K562 (cell line): ENCODE measurements at regions not wholly inside any gene's neighbourhood (a gene's known extent, or its start where the extent isn't known, plus 50 kb on each side); places are given as distances from the start of the nearest gene placed in this dataset.

Source experiments
- ATAC-seq: fragments of 200-7000 bp; cut with Tn5 transposase; 3 replicates; pipeline ENCODE4 v1.9.1; 2020; ENCODE audit warnings: moderate library complexity
- BruUV-seq: library from RNA; stranded (reverse); fragments of 400-500 nt; replicated peaks from 2 replicates; lab custom pipeline; 2021; lab: Mats Ljungman, UMichigan
- CTCF ChIA-PET: fragments of 300-600 bp; formaldehyde crosslinking; extraction: SDS; loops from one replicate; lab custom pipeline; 2021; ENCODE audit warnings: low intra/inter-chr PET ratio; lab: Yijun Ruan, JAX
- POLR2A ChIA-PET: fragments of 300-600, 350-650 bp; sonication (Branson Sonifier 250); formaldehyde crosslinking; extraction: SDS; loops from one replicate; lab custom pipeline; 2021; ENCODE audit warnings: antibody characterized with exemption, inconsistent platforms; lab: Yijun Ruan, JAX
- DNase-seq, 4 experiments: peaks; one replicate each; pipeline versions ENCODE4 v3.0.0 to v3.0.0-alpha.2; 2011 to 2018; ENCODE audit warnings: low spot score in 3 of 4, mixed read lengths in 3 of 4; ENCODE audit errors: extremely low read depth in 1 of 4
- FAIRE-seq: peaks from 2 replicates; lab custom pipeline; 2011; peaks lifted over from hg19 to GRCh38; lab: Jason Lieb, UNC
- H2AFZ ChIP-seq: 2 replicates; pipeline ENCODE4 v1.6.0; 2011; ENCODE audit warnings: low read depth, low read length, control low read depth, inconsistent platforms
- H3K27ac ChIP-seq: fragments of 200-600 bp; 3 replicates; pipeline ENCODE4 v1.8.0; 2011; ENCODE audit warnings: low read depth, mild to moderate bottlenecking, control low read depth, inconsistent platforms, low read length, moderate library complexity, mixed read lengths; ENCODE audit errors: extremely low read depth
- H3K27me3 ChIP-seq, 2 experiments: fragments of 300-600 bp in 1 of 2; 2 replicates in 1 of 2; 3 replicates in 1 of 2; pipeline versions ENCODE4 v1.6.0 to v1.8.0; 2011; ENCODE audit warnings: inconsistent platforms in 2 of 2, low read length in 2 of 2, mild to moderate bottlenecking in 1 of 2, mixed read lengths in 1 of 2, moderate library complexity in 1 of 2; ENCODE audit not compliant: control insufficient read depth in 2 of 2, insufficient read depth in 2 of 2
- H3K36me3 ChIP-seq: fragments of 300-600 bp; 3 replicates; pipeline ENCODE4 v1.8.0; 2011; ENCODE audit warnings: mild to moderate bottlenecking, low read length, inconsistent platforms; ENCODE audit not compliant: control insufficient read depth, insufficient read depth
- H3K4me1 ChIP-seq, 2 experiments: fragments of 200-600 bp in 1 of 2; replicated peaks in 1 of 2; 2 replicates in 1 of 2; 3 replicates in 1 of 2; pipeline versions ENCODE4 v1.5.1 to v1.8.0; 2011; ENCODE audit warnings: inconsistent platforms in 2 of 2, low read length in 2 of 2, mild to moderate bottlenecking in 1 of 2, mixed read lengths in 1 of 2, moderate library complexity in 1 of 2; ENCODE audit not compliant: control insufficient read depth in 2 of 2, insufficient read depth in 2 of 2
- H3K4me2 ChIP-seq: 2 replicates; pipeline ENCODE4 v1.6.1; 2011; ENCODE audit warnings: low read length, control low read depth, inconsistent platforms, mixed read lengths; ENCODE audit not compliant: insufficient read depth
- H3K4me3 ChIP-seq: fragments of 200-600 bp; sonication (generic), shearing (Covaris generic); 2 replicates; pipeline ENCODE4 v1.5.1; 2016; ENCODE audit warnings: control low read depth, inconsistent platforms
- H3K79me2 ChIP-seq: fragments of 200-600 bp; 3 replicates; pipeline ENCODE4 v1.8.0; 2011; ENCODE audit warnings: low read length, inconsistent platforms; ENCODE audit not compliant: control insufficient read depth, insufficient read depth
- H3K9ac ChIP-seq, 2 experiments: 2 replicates each; pipeline versions ENCODE4 v1.6.0 to v1.6.1; 2011; ENCODE audit warnings: low read depth in 2 of 2, low read length in 2 of 2, control low read depth in 1 of 2, inconsistent platforms in 1 of 2, mild to moderate bottlenecking in 1 of 2, mixed read lengths in 1 of 2; ENCODE audit not compliant: insufficient read depth in 1 of 2
- H3K9me1 ChIP-seq: one replicate; pipeline ENCODE4 v1.6.0; 2011; ENCODE audit warnings: inconsistent platforms, mild to moderate bottlenecking, low read length, moderate library complexity; ENCODE audit not compliant: control insufficient read depth, insufficient read depth
- H3K9me3 ChIP-seq: replicated peaks from 2 replicates; pipeline ENCODE4 v1.5.1; 2011; ENCODE audit warnings: low read depth, low read length, inconsistent platforms; ENCODE audit not compliant: control insufficient read depth, insufficient read depth
- H4K20me1 ChIP-seq: replicated peaks from 2 replicates; pipeline ENCODE4 v1.6.1; 2011; ENCODE audit warnings: low read length, inconsistent platforms, mixed read lengths; ENCODE audit not compliant: control insufficient read depth, insufficient read depth
- ATF3 ChIP-seq, 2 experiments: fragments of 450-650 bp in 1 of 2; sonication (generic) in 1 of 2; formaldehyde crosslinking in 1 of 2; IDR thresholded peaks in 1 of 2; conservative IDR thresholded peaks in 1 of 2; 2 replicates each; pipeline versions ENCODE4 v1.6.1 to v1.8.1; 2016 to 2023; ENCODE audit warnings: mild to moderate bottlenecking in 2 of 2, moderate library complexity in 2 of 2, inconsistent platforms in 1 of 2, missing genetic modification reagents in 1 of 2
- CBFB ChIP-seq: sonication (generic); formaldehyde crosslinking; IDR thresholded peaks from 2 replicates; pipeline ENCODE4 v1.4.0; 2020; ENCODE audit warnings: mild to moderate bottlenecking, missing genetic modification reagents
- EP400 ChIP-seq: fragments of 450-650 bp; IDR thresholded peaks from 2 replicates; pipeline ENCODE4 v1.6.1; 2017; ENCODE audit warnings: antibody characterized with exemption, mild to moderate bottlenecking, moderate library complexity
- FOSL1 ChIP-seq: fragments of 200-800 bp; sonication (Bioruptor generic); conservative IDR thresholded peaks from 2 replicates; pipeline ENCODE4 v1.6.1; 2016; ENCODE audit warnings: missing genetic modification characterization, missing compliant biosample characterization
- ID3 ChIP-seq, 2 experiments: fragments of 250-450 bp in 1 of 2; fragments of 450-650 bp in 1 of 2; sonication (Bioruptor Pico) in 1 of 2; IDR thresholded peaks; 2 replicates each; pipeline versions ENCODE4 v1.6.1 to v1.8.0; 2016 to 2021; ENCODE audit warnings: mild to moderate bottlenecking in 2 of 2, moderate library complexity in 2 of 2, missing compliant biosample characterization in 1 of 2, missing genetic modification characterization in 1 of 2
- JUNB ChIP-seq: fragments of 450-650 bp; formaldehyde crosslinking; conservative IDR thresholded peaks from 2 replicates; pipeline ENCODE4 v1.4.0; 2020; ENCODE audit warnings: mild to moderate bottlenecking
- JUND ChIP-seq, 2 experiments: IDR thresholded peaks; 2 replicates in 1 of 2; 3 replicates in 1 of 2; pipeline ENCODE4 v1.6.1; 2011; ENCODE audit warnings: borderline replicate concordance in 2 of 2, low read depth in 2 of 2, low read length in 2 of 2, improper control_type of control experiment in 1 of 2, missing biosample characterization in 1 of 2, missing genetic modification characterization in 1 of 2, missing genetic modification reagents in 1 of 2
- KLF10 ChIP-seq: fragments of 250-450 bp; sonication (Bioruptor Pico); IDR thresholded peaks from 2 replicates; pipeline ENCODE4 v1.6.1; 2021; ENCODE audit warnings: matching md5 sums
- MEIS2 ChIP-seq: fragments of 450-650 bp; IDR thresholded peaks from 2 replicates; pipeline ENCODE4 v1.6.1; 2014; ENCODE audit warnings: mild to moderate bottlenecking; ENCODE audit not compliant: partially characterized antibody
- PBX2 ChIP-seq, 2 experiments: IDR thresholded peaks in 1 of 2; conservative IDR thresholded peaks in 1 of 2; 2 replicates each; pipeline ENCODE4 v1.6.1; 2016; ENCODE audit warnings: low read depth in 2 of 2, mild to moderate bottlenecking in 1 of 2, missing compliant biosample characterization in 1 of 2, missing genetic modification characterization in 1 of 2, moderate library complexity in 1 of 2
- PKNOX1 ChIP-seq: fragments of 450-650 bp; IDR thresholded peaks from 2 replicates; pipeline ENCODE4 v1.6.1; 2016
- WGBS: fragments of 100-300 bp; shearing (Covaris generic); methylation state at CpG from one replicate; pipeline ENCODE4 v1.1.6; 2016; ENCODE audit warnings: low coverage, mixed read lengths; ENCODE audit not compliant: insufficient coverage; ENCODE audit errors: missing lambda C conversion rate; 5-methylcytosine and 5-hydroxymethylcytosine counted together
- in situ Hi-C: fragments of 300-500 bp; cut with MboI; formaldehyde crosslinking; loops from 4 replicates; pipeline ENCODE4 v1.15.0; 2018; ENCODE audit warnings: inconsistent platforms, mixed read lengths
- intact Hi-C: fragments of 100-400 bp; cut with micrococcal nuclease; formaldehyde crosslinking; loops from 2 replicates; pipeline ENCODE4 v1.14.2; 2022

- H3K4me3 ChIP-seq = no peak overlapping the region
- H3K4me1 ChIP-seq = no peaks in the 10 kb centered on the region
- no peaks in the 10 kb centered on the region for H3K36me3 ChIP-seq
- no peak overlapping the region for H3K27ac ChIP-seq
- FAIRE-seq = no peak
- in situ Hi-C loops = no loop called here
- WGBS = 0% methylated on average over 4 of the region's 4 CpGs
- TF ChIP-seq PKNOX1 (peak; percentile 78), MEIS2 (peak; percentile 86), CBFB (CRISPR knock-in tag) (no peak), JUND (IDR thresholded peaks at IDR 0.05; ENCODE audit: borderline replicate concordance, low read depth, low read length) (peak; percentile 78; the same call in 1 of the 2 replicates), JUND (tag; IDR thresholded peaks at IDR 0.05; ENCODE audit: borderline replicate concordance, low read depth, low read length) (peak; percentile 62; the same call in 1 of the 3 replicates), ATF3 (IDR thresholded peaks at IDR 0.05) (peak; percentile 61), ATF3 (CRISPR knock-in tag; conservative IDR thresholded peaks at IDR 0.05) (no peak), KLF10 (no peak), FOSL1 (tag) (peak; percentile 21; the same call in 1 of the 2 replicates), JUNB (0 out of 2 replicates have a peak, but pooled peaks have one; percentile 22), EP400 (no peak), ID3 (CRISPR knock-in tag; IDR thresholded peaks at IDR 0.05) (no peak), ID3 (tag; IDR thresholded peaks at IDR 0.05) (no peak), PBX2 (CRISPR knock-in tag; IDR thresholded peaks at IDR 0.05; ENCODE audit: low read depth) (no peak), PBX2 (tag; conservative IDR thresholded peaks at IDR 0.05; ENCODE audit: low read depth) (peak; percentile 40; the same call in 1 of the 2 replicates)
- TF ChIP-seq, all 486 proteins: peak for 7
- H3K9ac ChIP-seq = no peak overlapping the region
- no peaks in the 10 kb centered on the region for H3K79me2 ChIP-seq
- H3K27me3 ChIP-seq = peaks cover 7 to 13% of the 10 kb centered on the region in 2 experiments; a peak in 4 of 5 replicates
- H4K20me1 ChIP-seq = no peaks in the 10 kb centered on the region
- no peaks in the 10 kb centered on the region for H3K9me1 ChIP-seq
- intact Hi-C loops = no loop called here
- no peak overlapping the region for H3K4me2 ChIP-seq
- no peak for DNase-seq
- ChIA-PET CTCF (no interaction called here), POLR2A (interaction anchor here (0.6 kb wide), 1 partner anchor 217 kb away, joined by 3 read pairs; no protein-coding TSS in a partner anchor)
- ATAC-seq = no peak
- BruUV-seq = no TSS peak
- H2AFZ ChIP-seq = no peak overlapping the region
- no peaks in the 10 kb centered on the region for H3K9me3 ChIP-seq
These were observed 119.2 kb upstream of the HNRNPA3 start for GRCh38 chr2:177093371-177093770.
